ENCODE measurements at regions not wholly inside any gene's neighbourhood (a gene's known extent, or its start where the extent isn't known, plus 50 kb on each side); places are given as distances from the start of the nearest gene placed in this dataset.

DNA sequence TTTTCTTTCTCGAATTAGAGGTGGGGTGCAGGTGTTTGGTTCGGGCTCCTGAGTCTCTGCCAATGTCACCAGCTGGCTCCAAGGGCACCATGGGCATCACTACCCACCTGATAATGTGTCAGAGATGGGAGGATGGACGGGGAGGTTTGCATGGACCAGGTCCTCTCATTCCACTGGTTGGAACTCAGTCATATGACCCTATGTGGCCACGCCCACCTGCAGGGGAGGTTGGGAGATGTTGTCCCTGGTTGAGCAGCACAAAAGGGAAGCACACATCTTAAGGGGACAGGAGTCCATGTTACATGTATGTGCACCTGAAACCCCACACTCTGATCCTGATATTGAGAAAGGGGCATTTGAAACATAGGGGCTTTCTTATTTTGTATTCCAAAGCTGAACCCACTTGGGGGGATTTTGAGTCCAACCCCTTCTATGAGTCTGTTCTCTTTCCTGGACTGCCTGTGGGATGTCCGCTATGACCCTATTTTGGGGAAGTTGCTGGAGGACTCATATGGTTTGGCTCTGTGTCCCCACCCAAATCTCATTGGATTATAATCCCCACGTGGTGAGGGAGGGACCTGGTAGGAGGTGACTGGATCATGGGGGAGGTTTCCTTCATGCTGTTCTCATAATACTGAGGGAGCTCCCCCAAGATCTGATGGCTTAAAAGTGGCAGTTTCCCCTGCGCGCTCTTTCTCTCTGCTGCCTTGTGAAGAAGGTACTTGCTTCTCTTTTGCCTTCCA is 66.9 kb upstream of the BAIAP2L1 start:
- TF ChIP-seq, protein P1, sequence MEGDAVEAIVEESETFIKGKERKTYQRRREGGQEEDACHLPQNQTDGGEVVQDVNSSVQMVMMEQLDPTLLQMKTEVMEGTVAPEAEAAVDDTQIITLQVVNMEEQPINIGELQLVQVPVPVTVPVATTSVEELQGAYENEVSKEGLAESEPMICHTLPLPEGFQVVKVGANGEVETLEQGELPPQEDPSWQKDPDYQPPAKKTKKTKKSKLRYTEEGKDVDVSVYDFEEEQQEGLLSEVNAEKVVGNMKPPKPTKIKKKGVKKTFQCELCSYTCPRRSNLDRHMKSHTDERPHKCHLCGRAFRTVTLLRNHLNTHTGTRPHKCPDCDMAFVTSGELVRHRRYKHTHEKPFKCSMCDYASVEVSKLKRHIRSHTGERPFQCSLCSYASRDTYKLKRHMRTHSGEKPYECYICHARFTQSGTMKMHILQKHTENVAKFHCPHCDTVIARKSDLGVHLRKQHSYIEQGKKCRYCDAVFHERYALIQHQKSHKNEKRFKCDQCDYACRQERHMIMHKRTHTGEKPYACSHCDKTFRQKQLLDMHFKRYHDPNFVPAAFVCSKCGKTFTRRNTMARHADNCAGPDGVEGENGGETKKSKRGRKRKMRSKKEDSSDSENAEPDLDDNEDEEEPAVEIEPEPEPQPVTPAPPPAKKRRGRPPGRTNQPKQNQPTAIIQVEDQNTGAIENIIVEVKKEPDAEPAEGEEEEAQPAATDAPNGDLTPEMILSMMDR (IDR thresholded peaks at IDR 0.05), result no peak
- no peak overlapping the region for H3K27ac Mint-ChIP-seq (ENCODE audit: unreplicated experiment)
- no peak for DNase-seq (ENCODE audit: low spot score)
- H3K36me3 Mint-ChIP-seq (ENCODE audit: low read depth), result no peaks in the 10 kb centered on the region
- H3K4me3 Mint-ChIP-seq (ENCODE audit: unreplicated experiment), result no peak overlapping the region
- peaks cover 55% of the 10 kb centered on the region for H3K27me3 Mint-ChIP-seq (ENCODE audit: low read depth)
- peaks cover 4% of the 10 kb centered on the region for H3K9me3 Mint-ChIP-seq (ENCODE audit: low read depth)
- H3K4me1 Mint-ChIP-seq (ENCODE audit: low read depth), result peaks cover 4% of the 10 kb centered on the region

DNA sequence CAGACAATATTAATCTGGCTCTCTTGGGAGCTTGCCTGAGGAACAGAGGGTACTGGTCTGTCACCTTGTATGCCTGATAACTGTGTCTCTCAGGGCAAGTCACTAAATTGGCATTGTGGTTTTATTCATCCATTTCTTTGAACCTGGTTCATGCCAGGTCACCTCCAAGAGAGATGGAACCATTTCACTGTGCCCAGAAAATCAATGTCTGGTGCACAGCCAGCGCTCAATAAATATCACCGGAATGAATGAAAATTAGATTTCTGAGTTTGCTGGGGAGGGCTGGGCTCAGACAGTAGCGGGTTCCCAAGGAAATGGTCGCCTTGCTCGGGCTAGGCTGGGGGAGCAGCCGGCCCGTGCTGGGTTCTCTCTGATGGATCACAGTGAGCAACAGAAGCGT is 64.1 kb upstream of the BAIAP2L1 start:
- TF ChIP-seq, protein P1 (IDR thresholded peaks at IDR 0.05), result no peak
- Mint-ChIP-seq H3K27me3 (ENCODE audit: low read depth) (peaks cover 49% of the 10 kb centered on the region), H3K9me3 (ENCODE audit: low read depth) (peaks cover 4% of the 10 kb centered on the region), H3K36me3 (ENCODE audit: low read depth) (no peaks in the 10 kb centered on the region), H3K4me1 (ENCODE audit: low read depth) (no peaks in the 10 kb centered on the region), H3K4me3 (ENCODE audit: unreplicated experiment) (no peak overlapping the region), H3K27ac (ENCODE audit: unreplicated experiment) (no peak overlapping the region)
- DNase-seq (ENCODE audit: low spot score), result no peak

DNA sequence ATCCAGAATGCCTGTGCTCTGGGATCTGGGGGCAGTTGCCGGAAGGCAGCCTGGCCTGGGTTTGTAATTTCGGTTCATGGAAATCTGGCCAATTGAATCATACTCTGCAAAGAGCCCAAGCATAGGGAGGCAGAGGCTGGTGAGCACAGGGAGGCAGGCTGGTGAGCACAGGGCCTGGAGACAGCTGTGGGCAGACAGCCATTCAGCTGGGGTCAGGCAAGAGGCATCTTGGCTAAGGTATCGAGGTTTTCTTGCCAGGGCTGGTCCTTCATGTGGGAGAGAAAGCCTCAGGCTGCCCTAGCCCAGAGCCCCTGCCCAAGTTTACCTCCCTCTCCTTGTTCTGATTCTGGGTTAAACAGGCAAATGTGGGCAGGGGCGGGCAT is 63.7 kb upstream of the BAIAP2L1 start:
- Mint-ChIP-seq H3K9me3 (ENCODE audit: low read depth) (peaks cover 4% of the 10 kb centered on the region), H3K27ac (ENCODE audit: unreplicated experiment) (no peak overlapping the region), H3K27me3 (ENCODE audit: low read depth) (peaks cover 45% of the 10 kb centered on the region)

GRCh38 chr7:98463837-98464557 is 63.1 kb upstream of the BAIAP2L1 start:
- TF ChIP-seq, protein P1 (IDR thresholded peaks at IDR 0.05), result no peak
- DNase-seq (ENCODE audit: low spot score), result no peak
- Mint-ChIP-seq H3K27ac (ENCODE audit: unreplicated experiment) (no peak overlapping the region), H3K4me1 (ENCODE audit: low read depth) (no peaks in the 10 kb centered on the region), H3K4me3 (ENCODE audit: unreplicated experiment) (no peak overlapping the region), H3K27me3 (ENCODE audit: low read depth) (peaks cover 41% of the 10 kb centered on the region), H3K36me3 (ENCODE audit: low read depth) (no peaks in the 10 kb centered on the region), H3K9me3 (ENCODE audit: low read depth) (peaks cover 1% of the 10 kb centered on the region)

More for the DNA sequence above, 63.7 kb upstream of the BAIAP2L1 start:
- H3K4me3 Mint-ChIP-seq (ENCODE audit: unreplicated experiment), result no peak overlapping the region
- H3K4me1 Mint-ChIP-seq (ENCODE audit: low read depth), result no peaks in the 10 kb centered on the region
- DNase-seq (ENCODE audit: low spot score), result no peak
- H3K36me3 Mint-ChIP-seq (ENCODE audit: low read depth), result no peaks in the 10 kb centered on the region
- TF ChIP-seq, protein P1 (IDR thresholded peaks at IDR 0.05), result no peak

- no peaks in the 10 kb centered on the region for H3K36me3 Mint-ChIP-seq (ENCODE audit: low read depth)
- DNase-seq (ENCODE audit: low spot score), result no peak
- TF ChIP-seq, protein P1 (IDR thresholded peaks at IDR 0.05), result no peak
- H3K4me1 Mint-ChIP-seq (ENCODE audit: low read depth), result no peaks in the 10 kb centered on the region
- H3K27ac Mint-ChIP-seq (ENCODE audit: unreplicated experiment), result no peak overlapping the region
- peaks cover 37% of the 10 kb centered on the region for H3K27me3 Mint-ChIP-seq (ENCODE audit: low read depth)
- H3K4me3 Mint-ChIP-seq (ENCODE audit: unreplicated experiment), result no peak overlapping the region
- no peaks in the 10 kb centered on the region for H3K9me3 Mint-ChIP-seq (ENCODE audit: low read depth)
Observed at GRCh38 chr7:98462911-98463633, 62.2 kb upstream of the BAIAP2L1 start.
